ENCODE measurements at regions not wholly inside any gene's neighbourhood (a gene's known extent, or its start where the extent isn't known, plus 50 kb on each side); places are given as distances from the start of the nearest gene placed in this dataset.

DNA sequence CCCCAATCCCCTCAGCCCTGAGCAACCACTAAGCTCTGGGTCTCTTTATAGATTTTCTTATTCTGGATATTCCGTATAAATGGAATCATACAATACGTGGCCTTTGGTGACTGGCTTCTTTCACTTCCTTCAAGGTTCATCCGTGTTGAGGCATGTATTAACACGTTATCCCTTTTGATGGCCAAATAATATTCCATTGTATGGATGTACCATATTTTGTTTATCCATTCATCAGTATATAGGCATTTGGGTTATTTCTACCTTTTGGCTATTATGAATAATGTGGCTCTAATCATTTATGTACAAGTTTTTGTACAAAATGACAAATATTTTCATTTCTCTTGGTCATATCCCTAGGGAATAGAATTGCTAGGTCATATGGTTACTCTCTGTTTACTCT lies 284.4 kb downstream of the FAM43A start:
- DNase-seq: no peak
- Histone ChIP-seq H3K36me3 (no peaks in the 10 kb centered on the region), H3K9me3 (no peaks in the 10 kb centered on the region), H3K27me3 (no peaks in the 10 kb centered on the region), H3K4me3 (no peak overlapping the region), H3K27ac (no peak overlapping the region), H3K4me1 (peaks cover 0 to 13% (median 0%) of the 10 kb centered on the region in 9 donors)
- TF ChIP-seq, protein P1, sequence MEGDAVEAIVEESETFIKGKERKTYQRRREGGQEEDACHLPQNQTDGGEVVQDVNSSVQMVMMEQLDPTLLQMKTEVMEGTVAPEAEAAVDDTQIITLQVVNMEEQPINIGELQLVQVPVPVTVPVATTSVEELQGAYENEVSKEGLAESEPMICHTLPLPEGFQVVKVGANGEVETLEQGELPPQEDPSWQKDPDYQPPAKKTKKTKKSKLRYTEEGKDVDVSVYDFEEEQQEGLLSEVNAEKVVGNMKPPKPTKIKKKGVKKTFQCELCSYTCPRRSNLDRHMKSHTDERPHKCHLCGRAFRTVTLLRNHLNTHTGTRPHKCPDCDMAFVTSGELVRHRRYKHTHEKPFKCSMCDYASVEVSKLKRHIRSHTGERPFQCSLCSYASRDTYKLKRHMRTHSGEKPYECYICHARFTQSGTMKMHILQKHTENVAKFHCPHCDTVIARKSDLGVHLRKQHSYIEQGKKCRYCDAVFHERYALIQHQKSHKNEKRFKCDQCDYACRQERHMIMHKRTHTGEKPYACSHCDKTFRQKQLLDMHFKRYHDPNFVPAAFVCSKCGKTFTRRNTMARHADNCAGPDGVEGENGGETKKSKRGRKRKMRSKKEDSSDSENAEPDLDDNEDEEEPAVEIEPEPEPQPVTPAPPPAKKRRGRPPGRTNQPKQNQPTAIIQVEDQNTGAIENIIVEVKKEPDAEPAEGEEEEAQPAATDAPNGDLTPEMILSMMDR (IDR thresholded peaks at IDR 0.05): no peak
- no peak for ATAC-seq
- intact Hi-C loops (cut with DNase I): no loop called here
- WGBS, 2 donors: 95 to 96% methylated on average over 4 of the region's 4 CpGs

DNA sequence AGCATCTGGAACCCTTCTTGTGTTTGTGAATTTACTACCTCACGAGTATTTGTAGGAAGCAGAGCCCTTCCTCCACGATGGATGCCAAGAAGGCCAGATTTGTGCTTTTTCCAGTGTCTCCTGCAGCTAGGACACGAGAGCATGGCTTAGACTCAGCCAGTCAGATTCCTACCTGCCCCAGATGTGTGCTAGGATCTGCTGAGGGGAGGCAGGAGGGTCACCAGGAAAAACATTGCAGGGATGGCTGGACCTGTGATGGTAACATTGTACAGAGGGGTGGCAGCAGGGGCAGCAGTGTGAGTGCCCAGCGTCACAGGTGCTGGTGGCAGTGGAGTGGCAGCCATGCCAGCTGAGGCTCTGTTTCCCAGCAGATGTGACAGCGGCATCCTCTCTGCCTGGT lies 285.3 kb downstream of the FAM43A start:
- Histone ChIP-seq H3K27me3 (no peaks in the 10 kb centered on the region), H3K27ac (no peak overlapping the region), H3K9me3 (no peaks in the 10 kb centered on the region), H3K36me3 (no peaks in the 10 kb centered on the region), H3K4me1 (peaks cover 0 to 17% (median 1%) of the 10 kb centered on the region in 9 donors), H3K4me3 (no peak overlapping the region)
- DNase-seq: no peak
- no peak for ATAC-seq
- TF ChIP-seq, protein P1 (IDR thresholded peaks at IDR 0.05): no peak
- intact Hi-C loops (cut with DNase I): no loop called here
- 82 to 85% methylated on average over 5 of the region's 5 CpGs for WGBS, 2 donors

DNA sequence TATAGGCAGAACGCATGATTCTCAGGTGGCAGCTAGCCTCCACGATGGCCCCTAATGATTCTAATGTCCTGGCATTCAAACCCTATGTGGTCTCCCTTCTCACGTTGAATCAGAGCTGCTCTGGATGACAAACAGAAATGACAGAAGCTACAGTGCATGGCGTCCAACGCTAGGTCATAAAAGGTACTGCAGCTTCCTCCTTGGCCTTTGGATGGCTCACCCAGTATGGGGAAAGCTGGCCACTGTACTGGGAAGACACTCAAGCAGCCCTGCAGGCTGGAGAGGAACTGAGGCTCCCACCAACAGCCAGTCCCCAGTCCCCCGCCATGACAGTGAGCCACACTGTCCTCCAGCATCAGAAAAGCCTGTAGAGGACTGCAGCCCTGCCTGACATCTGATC lies 286.3 kb downstream of the FAM43A start:
- TF ChIP-seq, protein P1 (IDR thresholded peaks at IDR 0.05): no peak
- DNase-seq: no peak
- Histone ChIP-seq H3K36me3 (no peaks in the 10 kb centered on the region), H3K4me1 (peaks cover 0 to 14% (median 2%) of the 10 kb centered on the region in 9 donors), H3K27ac (no peak overlapping the region), H3K4me3 (no peak overlapping the region), H3K9me3 (no peaks in the 10 kb centered on the region), H3K27me3 (no peaks in the 10 kb centered on the region)
- intact Hi-C loops (cut with DNase I): no loop called here
- WGBS, 2 donors: 92 to 94% methylated on average over 6 of the region's 6 CpGs
- no peak for ATAC-seq

DNA sequence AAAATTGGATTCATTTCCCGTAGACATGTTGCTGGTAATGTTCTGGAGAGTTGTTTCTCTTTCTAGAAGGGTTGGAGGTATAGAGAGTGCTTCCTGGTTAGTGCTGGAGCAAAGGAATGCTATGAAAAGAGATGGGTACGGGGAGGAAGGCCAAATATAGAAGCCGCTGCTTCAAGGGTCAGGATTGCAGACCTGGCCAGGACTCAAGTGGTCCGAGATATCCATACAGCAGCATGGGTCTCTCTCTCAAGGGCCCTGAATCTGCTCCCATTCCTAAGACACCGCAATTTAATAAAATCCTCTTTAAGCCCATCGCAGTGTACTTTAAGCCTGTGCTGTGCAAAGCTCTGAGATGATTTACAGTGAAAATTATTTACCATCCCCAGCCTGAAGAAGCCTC lies 287.0 kb downstream of the FAM43A start:
- no peak for ATAC-seq
- intact Hi-C loops (cut with DNase I): no loop called here
- no peaks in the 10 kb centered on the region for H3K36me3 ChIP-seq
- H3K27me3 ChIP-seq: no peaks in the 10 kb centered on the region
- DNase-seq: no peak
- TF ChIP-seq, protein P1 (IDR thresholded peaks at IDR 0.05): no peak
- no peak overlapping the region for H3K27ac ChIP-seq
- peaks cover 0 to 13% (median 0%) of the 10 kb centered on the region in 9 donors for H3K4me1 ChIP-seq
- H3K4me3 ChIP-seq: no peak overlapping the region
- 52 to 59% methylated on average over 6 of the region's 6 CpGs for WGBS, 2 donors
- no peaks in the 10 kb centered on the region for H3K9me3 ChIP-seq

Measured in heart right ventricle (tissue), 16 donors.